Memory B cell (primary cell): ENCODE measurements at regions not wholly inside any gene's neighbourhood (a gene's known extent, or its start where the extent isn't known, plus 50 kb on each side); places are given as distances from the start of the nearest gene placed in this dataset.
"Not testable (repeated sequence)": the region's sequence is repeated elsewhere in the genome, so short reads cannot be mapped to it uniquely, and the experiment has no call there.

Source experiments
- ATAC-seq: fragments of 150-1000 bp; cut with Tn5 transposase; 2 replicates; pipeline ENCODE4 v1.10.0; 2021; ENCODE audit warnings: low read depth, mild to moderate bottlenecking, moderate library complexity
- DNase-seq, 2 donors: peaks; one replicate each; pipeline ENCODE4 v3.0.0; 2022; ENCODE audit warnings: low spot score in 2 of 2
- H3K27ac Mint-ChIP-seq: one replicate; pipeline ENCODE4 v1.8.0; 2022; ENCODE audit warnings: mild to moderate bottlenecking, moderate library complexity, mixed read lengths
- H3K27me3 Mint-ChIP-seq: one replicate; pipeline ENCODE4 v1.8.0; 2022; ENCODE audit warnings: mixed read lengths
- H3K36me3 Mint-ChIP-seq: one replicate; pipeline ENCODE4 v1.8.0; 2022; ENCODE audit warnings: mild to moderate bottlenecking, mixed read lengths
- H3K4me1 Mint-ChIP-seq: one replicate; pipeline ENCODE4 v1.8.0; 2022; ENCODE audit warnings: mixed read lengths
- H3K4me3 Mint-ChIP-seq: one replicate; pipeline ENCODE4 v1.8.0; 2022; ENCODE audit warnings: mild to moderate bottlenecking, moderate library complexity, mixed read lengths
- H3K9me3 Mint-ChIP-seq: one replicate; pipeline ENCODE4 v1.8.0; 2022; ENCODE audit warnings: mixed read lengths

- H3K4me3 Mint-ChIP-seq = no peak overlapping the region
- H3K27me3 Mint-ChIP-seq = peaks cover 3% of the 10 kb centered on the region
- no peaks in the 10 kb centered on the region for H3K9me3 Mint-ChIP-seq
- no peak overlapping the region for H3K27ac Mint-ChIP-seq
- H3K4me1 Mint-ChIP-seq = no peaks in the 10 kb centered on the region
- DNase-seq (no peak), ATAC-seq (no peak)
- no peaks in the 10 kb centered on the region for H3K36me3 Mint-ChIP-seq
These were observed 72.1 kb downstream of the TMEM212 start for GRCh38 chr3:171915275-171915674.

- Mint-ChIP-seq H3K27me3 (peaks cover 5% of the 10 kb centered on the region), H3K36me3 (no peaks in the 10 kb centered on the region), H3K9me3 (peaks cover 6% of the 10 kb centered on the region), H3K27ac (no peak overlapping the region), H3K4me1 (no peaks in the 10 kb centered on the region), H3K4me3 (no peak overlapping the region)
- no peak for DNase-seq
- no peak for ATAC-seq
These were observed 73.7 kb downstream of the TMEM212 start for GRCh38 chr3:171916888-171917287.

GRCh38 chr3:171922629-171923028, 79.5 kb downstream of the TMEM212 start:
- H3K4me3 Mint-ChIP-seq, ATAC-seq, DNase-seq, H3K4me1 Mint-ChIP-seq, H3K27me3 Mint-ChIP-seq, H3K27ac Mint-ChIP-seq, H3K36me3 Mint-ChIP-seq: not testable (repeated sequence)
- peaks cover 17% of the 10 kb centered on the region for H3K9me3 Mint-ChIP-seq

- not testable (repeated sequence) for ATAC-seq, H3K4me3 Mint-ChIP-seq, DNase-seq, H3K36me3 Mint-ChIP-seq, H3K4me1 Mint-ChIP-seq, H3K27me3 Mint-ChIP-seq, H3K27ac Mint-ChIP-seq
- H3K9me3 Mint-ChIP-seq = peaks cover 17% of the 10 kb centered on the region
These were observed 80.5 kb downstream of the TMEM212 start for GRCh38 chr3:171923668-171924067.

GRCh38 chr3:171924864-171925263, 81.7 kb downstream of the TMEM212 start:
- H3K36me3 Mint-ChIP-seq, ATAC-seq, DNase-seq, H3K27me3 Mint-ChIP-seq, H3K4me1 Mint-ChIP-seq, H3K27ac Mint-ChIP-seq, H3K4me3 Mint-ChIP-seq: not testable (repeated sequence)
- H3K9me3 Mint-ChIP-seq = peaks cover 17% of the 10 kb centered on the region

- Mint-ChIP-seq H3K27ac (no peak overlapping the region), H3K4me1 (no peaks in the 10 kb centered on the region), H3K36me3 (no peaks in the 10 kb centered on the region), H3K27me3 (peaks cover 8% of the 10 kb centered on the region), H3K9me3 (peaks cover 1% of the 10 kb centered on the region), H3K4me3 (no peak overlapping the region)
- DNase-seq = no peak
- no peak for ATAC-seq
These were observed 89.0 kb downstream of the TMEM212 start for GRCh38 chr3:171932153-171932611.

GRCh38 chr3:171933441-171933840, 90.3 kb downstream of the TMEM212 start:
- no peaks in the 10 kb centered on the region for H3K36me3 Mint-ChIP-seq
- H3K4me3 Mint-ChIP-seq = no peak overlapping the region
- no peak overlapping the region for H3K27ac Mint-ChIP-seq
- H3K9me3 Mint-ChIP-seq = peaks cover 1% of the 10 kb centered on the region
- ATAC-seq = no peak
- peaks cover 9% of the 10 kb centered on the region for H3K27me3 Mint-ChIP-seq
- H3K4me1 Mint-ChIP-seq = no peaks in the 10 kb centered on the region
- no peak for DNase-seq

GRCh38 chr3:171935261-171936123, 92.3 kb downstream of the TMEM212 start:
- no peak for DNase-seq
- ATAC-seq = no peak
- no peak overlapping the region for H3K27ac Mint-ChIP-seq

GRCh38 chr3:171936191-171936841, 93.2 kb downstream of the TMEM212 start:
- DNase-seq = no peak
- peaks cover 9% of the 10 kb centered on the region for H3K27me3 Mint-ChIP-seq
- H3K4me3 Mint-ChIP-seq = no peak overlapping the region
- H3K4me1 Mint-ChIP-seq = no peaks in the 10 kb centered on the region
- no peaks in the 10 kb centered on the region for H3K36me3 Mint-ChIP-seq
- no peak for ATAC-seq
- peaks cover 1% of the 10 kb centered on the region for H3K9me3 Mint-ChIP-seq
- no peak overlapping the region for H3K27ac Mint-ChIP-seq

More at GRCh38 chr3:171935261-171936123, 92.3 kb downstream of the TMEM212 start:
- Mint-ChIP-seq H3K4me1 (no peaks in the 10 kb centered on the region), H3K27me3 (peaks cover 9% of the 10 kb centered on the region), H3K36me3 (no peaks in the 10 kb centered on the region), H3K9me3 (peaks cover 1% of the 10 kb centered on the region), H3K4me3 (no peak overlapping the region)

- Mint-ChIP-seq H3K27ac (no peak overlapping the region), H3K4me3 (no peak overlapping the region), H3K36me3 (no peaks in the 10 kb centered on the region), H3K27me3 (peaks cover 7% of the 10 kb centered on the region), H3K4me1 (no peaks in the 10 kb centered on the region), H3K9me3 (peaks cover 1% of the 10 kb centered on the region)
- ATAC-seq (no peak), DNase-seq (no peak)
These were observed 96.4 kb downstream of the TMEM212 start for GRCh38 chr3:171939578-171939977.

GRCh38 chr3:171940151-171940649, 97.1 kb downstream of the TMEM212 start:
- Mint-ChIP-seq H3K27me3 (peaks cover 2% of the 10 kb centered on the region), H3K36me3 (no peaks in the 10 kb centered on the region), H3K9me3 (no peaks in the 10 kb centered on the region), H3K4me1 (no peaks in the 10 kb centered on the region), H3K27ac (no peak overlapping the region), H3K4me3 (no peak overlapping the region)
- ATAC-seq (no peak), DNase-seq (no peak)

- H3K4me3 Mint-ChIP-seq = no peak overlapping the region
- ATAC-seq (no peak), DNase-seq (no peak)
- no peaks in the 10 kb centered on the region for H3K9me3 Mint-ChIP-seq
- no peaks in the 10 kb centered on the region for H3K36me3 Mint-ChIP-seq
- H3K27me3 Mint-ChIP-seq = peaks cover 3% of the 10 kb centered on the region
- H3K27ac Mint-ChIP-seq = no peak overlapping the region
- H3K4me1 Mint-ChIP-seq = no peaks in the 10 kb centered on the region
These were observed 95.9 kb upstream of the FNDC3B start for GRCh38 chr3:171943262-171944117.

- ATAC-seq (no peak), DNase-seq (no peak)
- Mint-ChIP-seq H3K27me3 (peaks cover 3% of the 10 kb centered on the region), H3K4me1 (no peaks in the 10 kb centered on the region), H3K36me3 (no peaks in the 10 kb centered on the region), H3K9me3 (no peaks in the 10 kb centered on the region), H3K4me3 (no peak overlapping the region), H3K27ac (no peak overlapping the region)
These were observed 95.0 kb upstream of the FNDC3B start for GRCh38 chr3:171944118-171945016.
